OCI-M2 (cell line): ENCODE measurements at regions not wholly inside any gene's neighbourhood (a gene's known extent, or its start where the extent isn't known, plus 50 kb on each side); places are given as distances from the start of the nearest gene placed in this dataset.

Source experiments
- DNase-seq: peaks from one replicate; lab custom pipeline; 2025; ENCODE audit not compliant: unreplicated experiment; lab: John Stamatoyannopoulos, UW

DNA sequence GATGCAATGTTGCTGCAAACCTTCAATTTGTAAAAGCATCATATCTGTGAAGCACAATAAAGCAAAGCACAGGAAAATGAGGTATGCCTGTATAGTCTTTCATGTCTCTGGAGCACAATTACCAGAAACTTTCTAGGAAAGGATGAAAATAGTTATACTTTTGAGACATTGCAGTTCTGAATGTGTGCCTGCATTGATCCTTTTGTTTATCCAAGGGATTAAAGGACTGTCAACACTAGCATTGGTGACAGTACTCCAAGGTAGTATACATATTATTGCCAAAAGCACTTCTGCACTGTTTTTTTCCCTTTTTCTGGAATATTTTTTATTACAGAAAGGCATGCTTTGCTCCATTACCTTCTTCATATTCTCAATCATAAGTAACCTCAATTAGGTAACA lies 476.0 kb downstream of the GABRG1 start:
- no peak for DNase-seq

DNA sequence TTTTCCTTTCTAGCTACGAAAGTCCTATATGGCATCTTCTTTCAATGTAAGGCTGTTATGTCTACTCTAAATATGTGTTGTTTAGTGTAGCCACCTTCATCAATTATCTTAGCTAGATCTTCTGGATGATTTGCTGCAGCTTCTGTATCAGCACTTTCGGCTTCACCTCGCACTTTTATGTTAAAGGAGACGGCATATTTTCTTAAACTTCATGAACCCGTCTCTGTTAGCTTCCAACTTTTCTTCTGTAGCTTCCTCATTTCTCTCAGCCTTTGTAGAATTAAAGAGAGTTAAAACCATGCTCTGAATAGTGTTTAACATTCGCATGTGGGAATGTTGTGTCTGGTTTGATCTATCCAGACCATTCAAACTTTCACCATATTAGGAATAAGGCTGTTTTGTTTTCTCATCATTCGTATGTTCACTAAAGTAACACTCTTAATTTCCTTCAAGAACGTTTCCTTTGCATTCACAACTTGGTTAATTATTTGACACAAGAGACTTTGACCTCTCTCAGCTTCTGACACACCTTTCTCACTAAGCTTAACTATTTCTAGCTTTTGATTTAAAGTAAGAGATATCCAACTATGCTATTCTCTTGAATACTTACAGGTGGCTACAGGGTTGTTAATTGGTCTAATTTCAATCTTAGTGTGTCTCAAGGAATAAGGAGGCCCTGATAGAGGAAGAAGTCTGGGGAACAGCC lies 476.8 kb downstream of the GABRG1 start:
- DNase-seq, result no peak

DNA sequence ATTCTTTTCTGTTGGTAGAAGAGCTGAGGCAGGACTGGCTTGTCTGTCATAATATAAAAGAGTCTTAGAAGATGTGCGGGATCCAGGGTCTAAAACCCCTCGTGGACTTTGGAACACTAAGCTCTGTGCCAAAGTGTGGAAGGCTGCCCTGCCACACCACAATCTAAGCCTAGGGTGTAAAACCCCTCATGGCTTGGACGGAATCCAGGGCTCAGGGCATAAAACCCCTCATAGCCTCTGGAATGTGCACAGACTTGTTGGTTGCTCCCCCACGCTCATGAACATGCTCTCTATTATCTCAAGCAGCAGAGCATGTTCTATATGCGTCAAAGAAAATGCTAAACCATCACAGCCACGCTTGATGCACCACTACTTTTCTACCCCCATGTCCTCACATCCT lies 483.6 kb downstream of the GABRG1 start:
- no peak for DNase-seq

DNA sequence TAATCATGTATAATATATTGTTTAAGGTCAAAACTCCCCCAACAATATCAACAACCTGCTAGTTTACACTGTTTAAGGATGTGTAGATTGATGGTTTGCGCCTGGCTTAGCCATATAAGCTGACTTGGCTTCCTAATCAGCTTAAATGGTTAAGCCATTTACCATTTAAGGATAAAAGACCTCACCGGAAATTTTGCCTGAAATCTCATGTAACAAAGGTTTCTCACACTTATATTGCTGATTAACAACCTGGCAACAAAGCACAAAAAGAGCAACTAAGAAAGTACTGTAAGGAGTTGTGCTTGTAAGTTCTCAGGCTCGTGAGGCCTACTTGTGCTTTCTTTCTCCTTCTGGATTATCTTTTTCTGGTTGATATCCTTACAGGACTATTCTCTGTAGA lies 485.2 kb downstream of the GABRG1 start:
- no peak for DNase-seq

DNA sequence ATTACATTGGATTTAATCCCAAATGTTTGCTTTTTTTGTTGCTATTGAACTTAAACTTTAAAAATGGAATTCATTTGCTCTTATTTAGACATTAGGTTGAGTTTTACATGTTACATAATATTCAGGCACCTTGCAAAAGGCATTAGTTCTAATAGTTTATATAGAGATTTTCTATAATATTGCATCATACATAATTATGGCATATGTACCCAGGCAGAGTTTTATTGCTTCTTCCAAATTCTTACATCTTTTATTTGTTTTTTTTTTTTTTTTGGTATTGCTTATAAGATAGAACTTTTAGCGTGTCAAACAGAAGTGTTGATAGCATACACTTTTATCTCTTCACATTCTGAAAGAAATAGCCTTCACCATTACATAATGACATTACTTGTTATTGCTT lies 487.7 kb downstream of the GABRG1 start:
- DNase-seq, result no peak

DNA sequence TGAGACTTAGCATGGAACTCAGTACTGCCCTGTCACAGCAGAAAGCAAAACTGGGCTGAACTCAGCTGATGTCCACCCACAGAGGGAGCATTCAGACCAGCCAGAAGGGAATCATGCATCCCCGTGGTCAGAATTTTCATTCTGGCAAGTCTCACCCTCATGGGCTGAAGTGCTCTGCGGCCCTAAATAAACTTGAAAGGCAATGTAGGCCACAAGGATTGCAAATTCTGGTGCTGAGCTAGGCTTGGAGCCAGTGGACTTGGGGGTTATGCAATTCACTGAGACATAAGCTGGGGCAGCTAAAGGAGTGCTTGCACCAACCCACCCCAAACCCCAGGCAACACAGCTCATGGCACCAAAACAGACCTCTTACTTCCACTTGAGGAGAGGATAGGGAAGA lies 494.1 kb downstream of the GABRG1 start:
- DNase-seq, result no peak

DNA sequence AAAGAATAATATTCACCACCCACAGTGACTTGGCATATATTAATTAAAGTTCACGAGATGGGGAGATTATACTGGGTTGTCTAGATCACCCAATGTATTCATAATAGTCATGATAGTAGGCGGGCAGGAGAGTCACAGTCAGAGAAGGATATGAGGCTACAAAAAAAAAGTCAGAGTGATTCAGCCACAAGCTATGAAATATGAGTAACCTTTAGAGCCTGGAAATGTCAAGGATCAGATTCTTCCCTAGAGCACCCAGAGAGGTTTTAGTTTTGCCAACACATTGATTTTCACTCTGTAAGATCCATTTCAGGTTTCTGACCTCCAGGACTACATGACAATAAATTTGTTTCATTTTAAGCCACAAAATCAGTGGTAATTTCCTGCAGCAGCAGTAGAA lies 501.9 kb downstream of the GABRG1 start:
- DNase-seq, result no peak

DNA sequence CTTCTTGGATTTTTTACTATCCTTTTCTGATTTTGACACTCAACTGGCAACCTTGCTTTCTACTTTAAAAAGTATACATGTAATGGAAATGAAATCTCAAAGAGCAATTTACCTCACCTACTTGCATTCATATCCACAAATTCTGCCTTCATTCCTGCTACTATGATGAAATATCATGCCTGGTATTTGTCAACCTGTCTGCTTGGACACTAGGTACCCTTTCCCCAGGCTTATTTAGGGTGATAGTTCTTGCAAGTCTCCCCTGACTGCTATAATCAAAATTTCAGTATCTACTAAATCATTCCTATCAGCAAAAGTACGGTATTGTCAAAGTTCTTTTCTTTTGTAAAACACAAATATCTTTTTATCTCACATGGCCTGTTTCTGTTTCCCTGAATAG lies 503.0 kb downstream of the GABRG1 start:
- DNase-seq, result no peak

DNA sequence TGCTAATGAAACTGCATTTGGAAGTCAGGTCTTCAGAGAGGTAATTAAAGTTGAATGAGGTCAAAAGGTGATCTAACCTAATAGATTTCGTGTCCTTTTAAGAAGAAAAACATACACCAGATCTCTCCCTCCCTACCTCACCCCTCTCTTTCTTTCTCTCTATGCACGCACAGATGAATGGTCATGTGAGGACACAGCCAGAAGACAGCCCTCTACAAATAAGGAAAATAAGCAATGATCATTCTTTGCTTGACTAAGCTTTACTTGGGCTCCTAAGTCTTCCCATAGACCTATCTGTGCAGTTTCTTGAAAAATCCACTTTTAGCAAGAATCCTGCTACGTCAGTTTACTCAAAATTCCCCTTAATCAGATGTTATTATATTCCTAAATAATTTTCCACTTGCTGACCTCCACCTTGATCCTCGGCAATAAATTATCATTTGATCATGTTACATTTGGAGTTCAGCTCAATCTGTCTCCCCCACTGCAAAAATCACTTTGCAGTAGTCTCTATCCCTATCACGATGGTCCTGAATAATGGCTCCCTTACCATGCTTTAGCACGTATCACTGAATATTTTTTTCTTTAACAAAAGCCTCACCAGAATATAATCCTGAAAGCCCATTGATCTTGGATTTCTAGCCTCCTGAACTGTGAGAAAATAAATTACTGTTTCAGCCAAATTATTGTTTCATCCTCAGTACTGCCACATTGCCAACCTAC lies 527.3 kb downstream of the GABRG1 start:
- no peak for DNase-seq

DNA sequence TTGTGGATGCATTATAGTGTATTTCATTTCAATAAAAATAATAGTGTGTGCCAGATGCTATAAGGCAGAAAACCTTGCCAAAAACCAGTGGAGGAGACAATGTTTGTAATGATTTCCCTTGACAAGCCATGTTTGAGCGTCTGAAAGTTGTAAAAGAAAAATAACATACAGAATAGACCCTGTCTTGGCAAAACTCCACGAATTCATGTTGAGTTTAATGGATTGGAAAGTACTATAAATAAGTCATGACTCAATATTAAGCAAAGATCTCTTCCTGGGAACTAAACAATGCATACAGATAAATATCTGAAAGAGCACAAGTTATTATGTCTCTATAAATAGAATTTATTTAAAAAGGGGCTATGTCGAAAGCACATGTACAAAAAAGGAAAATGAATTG lies 543.5 kb downstream of the GABRG1 start:
- no peak for DNase-seq

DNA sequence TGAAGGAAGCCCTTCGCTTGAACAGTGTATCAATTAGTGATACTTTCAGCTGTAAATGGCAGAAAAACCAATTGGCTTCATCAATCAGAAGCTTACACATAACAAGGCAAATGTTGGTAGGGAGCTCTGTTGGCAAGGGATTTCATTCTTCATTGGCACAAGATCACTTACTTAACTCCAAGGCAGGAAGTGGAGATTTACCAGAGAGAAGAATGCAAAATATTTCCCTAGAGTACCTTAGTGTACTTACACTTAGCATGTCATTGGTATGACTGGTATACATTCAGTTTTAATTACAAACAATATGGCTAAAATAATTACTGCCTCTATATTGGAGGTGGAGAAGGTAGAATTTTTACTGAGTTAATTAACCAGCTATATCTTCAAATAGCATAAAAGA lies 545.0 kb downstream of the GABRG1 start:
- DNase-seq, result no peak

DNA sequence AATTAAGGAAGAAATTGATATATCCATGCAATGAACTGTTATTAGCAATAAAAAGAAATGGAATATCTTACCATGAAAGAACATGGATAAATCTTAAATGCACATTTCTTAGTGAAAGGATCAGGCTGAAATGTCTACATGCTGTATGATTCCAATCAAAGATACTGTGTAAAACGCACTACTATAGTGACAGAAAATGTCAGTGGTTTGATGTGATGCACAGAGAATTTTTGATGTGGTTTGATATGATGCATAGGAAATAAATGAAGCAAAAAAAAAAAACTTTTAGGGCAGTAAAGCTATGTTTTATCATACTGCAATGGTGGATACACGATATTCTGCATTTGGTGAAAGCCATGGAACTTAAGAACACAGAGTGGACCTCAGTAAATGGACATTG lies 547.6 kb downstream of the GABRG1 start:
- DNase-seq, result no peak

DNA sequence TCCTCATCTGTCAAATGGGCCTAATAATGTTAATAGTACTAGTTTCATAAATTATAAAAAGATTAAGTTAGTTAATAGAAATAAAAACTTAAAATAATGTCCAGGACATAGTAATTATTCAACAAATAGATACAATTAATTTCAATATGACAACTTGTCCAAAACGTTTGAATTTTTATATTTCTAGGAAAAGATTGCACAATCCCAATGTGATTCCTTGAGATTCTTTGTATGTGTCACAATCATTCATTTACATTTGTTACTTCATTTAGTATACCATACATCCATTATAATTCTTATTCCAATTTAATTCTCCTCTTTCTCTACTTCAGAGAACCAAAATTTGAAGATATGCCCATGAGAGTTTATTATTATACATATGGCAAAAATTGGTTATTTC lies 554.2 kb downstream of the GABRG1 start:
- DNase-seq, result no peak

DNA sequence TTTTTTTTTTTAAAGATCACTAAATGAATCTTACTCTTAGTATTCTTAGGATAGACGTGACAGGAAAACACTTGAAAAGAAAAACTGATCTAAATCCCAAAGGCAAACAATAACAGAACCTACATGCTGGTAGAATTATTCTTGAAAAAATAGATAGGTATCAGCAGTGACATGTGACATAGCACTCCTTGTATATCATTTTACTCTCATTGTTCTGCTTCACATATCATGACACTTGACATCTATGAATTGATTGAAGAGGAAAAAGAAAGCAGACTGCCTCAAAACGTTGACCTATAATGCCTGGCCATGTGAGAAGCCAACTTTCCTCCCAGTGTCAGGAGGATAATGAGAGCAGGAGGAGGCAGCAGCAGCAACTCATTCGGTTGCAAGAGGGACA lies 555.2 kb downstream of the GABRG1 start:
- DNase-seq, result no peak

DNA sequence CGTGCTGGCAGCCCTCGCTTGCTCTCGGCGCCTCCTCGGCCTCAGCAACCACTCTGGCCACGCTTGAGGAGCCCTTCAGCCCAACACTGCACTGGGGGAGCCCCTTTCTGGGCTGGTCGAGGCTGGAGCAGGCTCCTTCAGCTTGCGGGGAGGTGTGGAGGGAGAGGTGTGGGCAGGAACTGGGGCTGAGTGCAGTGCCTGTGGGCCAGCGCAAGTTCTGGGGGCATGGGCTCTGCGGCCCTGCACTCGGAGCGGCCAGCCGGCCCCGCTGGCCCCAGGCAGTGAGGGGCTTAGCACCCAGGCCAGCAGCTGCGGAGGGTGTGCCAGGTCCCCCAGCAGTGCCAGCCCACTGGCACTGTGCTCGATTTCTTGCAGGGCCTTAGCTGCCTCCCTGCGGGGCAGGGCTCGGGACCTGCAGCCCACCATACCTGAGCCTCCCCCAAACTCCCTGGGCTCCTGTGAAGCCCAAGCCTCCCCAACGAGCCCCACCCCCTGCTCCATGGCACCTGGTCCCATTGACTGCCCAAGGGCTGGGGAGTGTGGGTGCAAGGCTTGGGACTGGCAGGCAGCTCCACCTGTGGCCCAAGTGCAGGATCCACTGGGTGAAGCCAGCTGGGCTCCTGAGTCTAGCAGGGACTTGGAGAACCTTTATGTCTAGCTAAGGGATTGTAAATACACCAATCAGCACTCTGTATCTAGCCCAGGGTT lies 556.8 kb downstream of the GABRG1 start:
- no peak for DNase-seq

DNA sequence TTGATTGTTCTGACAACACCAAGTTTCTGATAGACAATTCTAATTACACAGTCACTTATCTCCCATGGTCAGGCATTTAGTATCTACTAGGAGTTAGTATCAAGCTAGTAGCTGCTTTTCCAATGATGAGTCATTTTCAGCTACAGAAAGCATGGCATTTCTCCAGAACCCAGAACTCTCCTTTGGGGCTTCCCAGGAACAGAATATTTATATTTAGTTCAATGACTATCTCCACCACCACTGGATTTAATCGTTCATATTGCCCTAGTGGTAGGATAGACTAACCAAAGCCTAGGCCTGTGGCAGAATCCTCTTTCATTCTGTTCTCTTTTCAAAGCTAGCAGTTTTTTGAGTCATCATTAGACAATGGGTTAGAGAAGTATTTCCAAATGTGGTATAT lies 569.4 kb downstream of the GABRG1 start:
- DNase-seq, result peak; percentile 27

DNA sequence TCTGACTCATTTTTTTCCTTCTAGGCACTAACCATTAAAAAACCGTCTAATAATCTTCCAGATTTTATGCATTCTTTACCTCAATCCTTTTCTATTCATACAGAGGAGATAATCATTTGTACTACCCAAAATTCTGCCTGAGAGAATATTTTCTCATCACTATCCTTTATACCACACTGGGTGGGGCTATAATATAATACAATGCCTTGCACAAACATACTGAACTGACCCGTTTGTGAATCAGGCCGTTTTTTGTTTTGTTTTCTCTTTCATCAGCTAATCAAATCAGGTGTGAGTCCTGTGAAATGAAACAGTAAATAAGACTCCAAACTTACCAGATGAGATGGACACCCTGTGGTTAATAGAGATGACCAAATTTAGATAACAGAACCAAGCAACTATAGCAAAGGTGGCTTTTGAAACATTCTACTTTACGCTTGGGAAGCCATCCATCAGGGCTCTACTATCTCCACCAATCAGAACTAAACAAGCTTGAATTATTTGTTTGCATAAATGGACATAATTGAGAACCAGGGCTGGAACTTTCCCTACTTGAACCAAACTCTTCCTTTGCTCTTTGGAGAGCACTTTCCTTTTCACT lies 573.0 kb downstream of the GABRG1 start:
- DNase-seq, result no peak

DNA sequence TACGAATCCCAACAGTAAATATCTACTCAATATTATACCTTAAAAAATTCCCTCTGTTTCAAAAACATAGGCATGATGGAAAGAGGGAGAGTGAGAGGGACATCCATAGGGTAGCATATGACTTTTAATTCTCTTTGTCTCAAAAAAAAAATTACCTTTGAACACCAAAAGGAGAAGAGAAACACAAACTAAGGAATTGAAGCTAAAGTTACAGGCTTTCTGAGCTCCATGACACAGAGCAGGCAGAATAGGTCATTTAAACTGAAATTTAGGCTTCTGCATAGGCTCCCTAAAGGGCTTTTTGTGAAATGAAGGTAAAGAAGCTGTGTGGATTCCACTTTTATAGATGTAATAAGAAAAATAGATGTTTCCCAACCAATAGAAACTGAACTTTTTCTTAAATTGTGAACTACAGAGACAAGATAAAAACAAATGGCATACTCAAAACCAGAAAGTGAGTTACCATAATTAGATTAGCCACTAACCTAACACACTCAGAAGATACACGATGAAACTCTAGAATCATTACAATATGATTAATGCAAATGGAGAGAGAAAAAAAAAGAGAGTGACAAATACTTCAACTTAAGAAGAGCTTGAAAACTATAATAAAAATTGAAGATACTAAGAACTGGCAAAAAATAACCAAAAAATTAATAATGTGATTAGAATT lies 584.6 kb downstream of the GABRG1 start:
- no peak for DNase-seq

DNA sequence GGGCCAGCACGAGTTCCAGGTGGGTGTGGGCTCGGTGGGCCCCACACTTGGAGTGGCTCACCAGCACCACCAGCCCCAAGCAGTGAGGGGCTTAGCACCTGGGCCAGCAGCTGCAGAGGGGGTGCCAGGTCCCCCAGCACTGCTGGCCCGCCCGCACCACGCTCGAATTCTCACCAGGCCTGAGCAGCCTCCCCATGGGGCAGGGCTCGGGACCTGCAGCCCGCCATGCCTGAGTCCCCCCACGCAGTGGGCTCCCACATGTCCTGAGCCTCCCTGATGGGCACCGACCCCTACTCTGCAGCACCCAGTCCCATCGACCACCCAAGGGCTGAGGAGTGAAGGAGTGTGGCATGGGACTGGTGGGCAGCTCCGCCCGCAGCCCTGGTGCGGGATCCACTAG lies 593.4 kb downstream of the GABRG1 start:
- no peak for DNase-seq

DNA sequence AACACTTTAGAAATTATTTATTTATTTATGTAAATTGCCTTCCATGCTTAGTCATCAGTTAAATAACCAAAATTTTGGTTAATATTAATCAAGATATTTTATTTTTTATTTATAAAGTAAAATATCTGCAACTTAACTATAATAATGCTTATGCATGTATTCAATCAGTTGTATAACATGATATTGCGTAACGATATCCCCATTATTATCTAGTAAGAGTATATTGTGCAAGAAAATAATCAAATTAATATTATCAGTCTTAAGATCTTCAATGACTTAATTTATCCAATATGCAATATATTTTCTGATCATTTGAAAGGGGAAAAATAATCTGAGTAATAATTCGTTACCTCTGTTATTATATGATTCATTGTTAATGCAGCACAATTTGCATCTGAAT lies 596.7 kb downstream of the GABRG1 start:
- DNase-seq, result no peak

DNA sequence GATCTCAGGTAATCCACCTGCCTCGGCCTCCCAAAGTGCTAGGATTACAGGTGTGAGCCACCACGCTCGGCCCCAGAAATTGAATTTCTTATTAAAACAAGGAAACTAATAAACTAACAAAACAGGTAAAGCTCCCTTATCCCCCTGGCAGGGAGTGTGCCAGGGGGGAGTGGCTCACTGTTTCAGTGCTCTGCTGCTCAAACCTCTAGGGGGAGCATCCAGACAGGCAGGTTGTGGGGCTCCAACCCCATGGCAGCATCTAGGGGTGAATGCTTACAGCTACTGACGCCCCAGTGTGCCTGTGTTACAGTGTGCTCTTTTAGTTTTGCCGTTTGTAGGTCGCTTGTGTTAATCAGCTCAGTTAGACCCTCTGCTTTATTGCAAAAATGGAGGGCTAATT lies 605.0 kb downstream of the GABRG1 start:
- DNase-seq, result no peak
